SH-SY5Y (cell line): ENCODE measurements at regions not wholly inside any gene's neighbourhood (a gene's known extent, or its start where the extent isn't known, plus 50 kb on each side); places are given as distances from the start of the nearest gene placed in this dataset.

Source experiments
- GATA2 ChIP-seq: IDR thresholded peaks from 2 replicates; pipeline ENCODE4 v1.6.1; 2011; ENCODE audit warnings: mild to moderate bottlenecking, low read depth, low read length
- GATA3 ChIP-seq: IDR thresholded peaks from 2 replicates; pipeline ENCODE4 v1.6.1; 2011; ENCODE audit warnings: low read depth, mild to moderate bottlenecking, low read length, moderate library complexity

GRCh38 chr2:129862668-129863067, 116.8 kb upstream of the RAB6C start:
- TF ChIP-seq GATA3 (no peak), GATA2 (no peak)

- TF ChIP-seq GATA2: no peak
These were observed 116.1 kb upstream of the RAB6C start for GRCh38 chr2:129863350-129863749.

GRCh38 chr2:129864719-129865118, 114.7 kb upstream of the RAB6C start:
- TF ChIP-seq GATA2 (no peak), GATA3 (no peak)

- no peak for TF ChIP-seq GATA2
- no peak for TF ChIP-seq GATA3
These were observed 113.5 kb upstream of the RAB6C start for GRCh38 chr2:129865976-129866375.

- TF ChIP-seq GATA3 (no peak), GATA2 (no peak)
These were observed 113.1 kb upstream of the RAB6C start for GRCh38 chr2:129866391-129866790.

- TF ChIP-seq GATA3 (no peak), GATA2 (no peak)
These were observed 111.3 kb upstream of the RAB6C start for GRCh38 chr2:129868151-129868550.

- TF ChIP-seq GATA2 (no peak), GATA3 (no peak)
These were observed 108.7 kb upstream of the RAB6C start for GRCh38 chr2:129870685-129871241.

- no peak for TF ChIP-seq GATA2
- no peak for TF ChIP-seq GATA3
These were observed 107.0 kb upstream of the RAB6C start for GRCh38 chr2:129872446-129872845.

- no peak for TF ChIP-seq GATA2
- TF ChIP-seq GATA3: no peak
These were observed 102.9 kb upstream of the RAB6C start for GRCh38 chr2:129876541-129876940.

GRCh38 chr2:129877289-129877741, 102.2 kb upstream of the RAB6C start:
- no peak for TF ChIP-seq GATA3
- no peak for TF ChIP-seq GATA2

- TF ChIP-seq GATA3 (no peak), GATA2 (no peak)
These were observed 101.4 kb upstream of the RAB6C start for GRCh38 chr2:129877795-129878775.

- TF ChIP-seq GATA2 (no peak), GATA3 (no peak)
These were observed 99.8 kb upstream of the RAB6C start for GRCh38 chr2:129879614-129880180.

- no peak for TF ChIP-seq GATA3
These were observed 99.2 kb upstream of the RAB6C start for GRCh38 chr2:129880309-129880708.

GRCh38 chr2:129880971-129881370, 98.5 kb upstream of the RAB6C start:
- TF ChIP-seq GATA2: no peak
- TF ChIP-seq GATA3: no peak

GRCh38 chr2:129881786-129882396, 97.6 kb upstream of the RAB6C start:
- TF ChIP-seq GATA3 (no peak), GATA2 (no peak)
